Keratinocyte (primary cell): ENCODE measurements at regions not wholly inside any gene's neighbourhood (a gene's known extent, or its start where the extent isn't known, plus 50 kb on each side); places are given as distances from the start of the nearest gene placed in this dataset.

Experiments
- CTCF ChIP-seq, 3 experiments: IDR thresholded peaks in 1 of 3; conservative IDR thresholded peaks in 1 of 3; optimal IDR thresholded peaks in 1 of 3; 2 replicates in 2 of 3; 3 replicates in 1 of 3; pipeline versions ENCODE3 to v1.5.1; 2011; ENCODE audit warnings: low read length in 3 of 3, mild to moderate bottlenecking in 3 of 3, moderate library complexity in 2 of 3, control low read depth in 1 of 3, inconsistent platforms in 1 of 3; ENCODE audit not compliant: insufficient read depth in 2 of 3; ENCODE audit errors: extremely low read depth in 1 of 3
- EZH2 ChIP-seq: IDR thresholded peaks from one replicate; pipeline ENCODE4 v1.6.1; 2012; ENCODE audit warnings: inconsistent platforms, mild to moderate bottlenecking, low read length, moderate library complexity

DNA sequence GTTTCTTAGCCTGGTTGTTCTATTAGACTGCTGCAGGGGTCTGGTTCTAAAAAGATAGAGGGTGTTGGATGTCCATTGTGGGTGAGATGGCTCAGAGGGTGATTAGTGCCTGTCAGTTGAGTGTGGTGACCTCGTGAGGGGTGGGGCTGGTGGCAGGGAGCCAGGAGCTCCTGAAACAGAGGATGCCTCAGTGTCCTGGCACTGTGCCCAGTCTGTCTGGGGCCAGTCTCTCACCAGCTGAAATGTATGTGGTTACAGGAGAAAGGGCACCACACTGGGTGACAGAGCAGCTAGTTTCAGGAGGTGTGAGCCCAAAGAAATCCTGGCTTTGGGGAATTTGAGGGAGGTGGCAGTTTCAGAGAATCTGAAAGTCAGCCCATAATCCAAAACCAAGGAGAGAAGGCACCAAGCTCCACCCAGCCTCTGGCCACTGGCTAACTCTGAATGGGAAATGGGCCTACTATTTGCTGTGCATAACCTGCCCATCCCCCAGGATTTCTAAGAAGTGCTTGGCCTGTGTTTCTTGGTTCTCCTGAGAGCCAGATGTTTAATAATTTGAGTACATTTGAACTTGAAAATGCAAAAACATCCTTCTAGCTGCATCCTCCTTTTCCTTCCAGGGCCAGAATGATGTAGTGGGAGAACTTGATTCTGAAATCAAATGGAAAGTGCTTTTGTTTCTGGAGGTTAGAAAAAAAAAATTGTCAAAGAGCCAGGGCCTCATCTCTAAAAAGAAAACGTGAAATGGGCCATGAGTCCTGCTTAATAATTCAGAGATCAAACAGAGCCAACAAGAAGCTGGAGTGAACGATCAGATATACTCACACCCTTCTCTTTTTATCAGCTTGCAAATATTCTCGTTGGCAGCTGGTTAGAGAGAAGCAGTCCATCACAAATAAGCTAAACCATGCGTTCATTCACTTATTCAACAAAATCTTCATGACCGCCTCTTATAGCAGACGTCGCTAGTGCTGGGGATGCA lies 92.3 kb downstream of the B3GNT2 start:
- TF ChIP-seq CTCF (optimal IDR thresholded peaks at IDR 0.05 in 1 of 3, IDR thresholded peaks at IDR 0.05 in 1 of 3, conservative IDR thresholded peaks at IDR 0.05 in 1 of 3; ENCODE audit: extremely low read depth in 1 of 3, insufficient read depth in 2 of 3, low read length in 3 of 3) (no peak), EZH2 (no peak)
